SK-N-SH treated with all-trans-retinoic acid at 6 μM for 48 hours (cell line): ENCODE measurements at regions not wholly inside any gene's neighbourhood (a gene's known extent, or its start where the extent isn't known, plus 50 kb on each side); places are given as distances from the start of the nearest gene placed in this dataset.

Experiments used
- PPARA ChIP-seq: fragments of 250-450 bp; sonication (Bioruptor Pico); IDR thresholded peaks from 2 replicates; pipeline ENCODE4 v1.5.0; 2020; ENCODE audit warnings: mild to moderate bottlenecking, borderline replicate concordance
- RARB ChIP-seq: fragments of 250-450 bp; sonication (Bioruptor Pico); IDR thresholded peaks from 2 replicates; pipeline ENCODE4 v1.8.0; 2021; ENCODE audit warnings: mild to moderate bottlenecking, moderate library complexity
- ZNF70 ChIP-seq: fragments of 450-650 bp; formaldehyde crosslinking; IDR thresholded peaks from 2 replicates; pipeline ENCODE4 v1.5.0; 2020; ENCODE audit warnings: mild to moderate bottlenecking, moderate library complexity

DNA sequence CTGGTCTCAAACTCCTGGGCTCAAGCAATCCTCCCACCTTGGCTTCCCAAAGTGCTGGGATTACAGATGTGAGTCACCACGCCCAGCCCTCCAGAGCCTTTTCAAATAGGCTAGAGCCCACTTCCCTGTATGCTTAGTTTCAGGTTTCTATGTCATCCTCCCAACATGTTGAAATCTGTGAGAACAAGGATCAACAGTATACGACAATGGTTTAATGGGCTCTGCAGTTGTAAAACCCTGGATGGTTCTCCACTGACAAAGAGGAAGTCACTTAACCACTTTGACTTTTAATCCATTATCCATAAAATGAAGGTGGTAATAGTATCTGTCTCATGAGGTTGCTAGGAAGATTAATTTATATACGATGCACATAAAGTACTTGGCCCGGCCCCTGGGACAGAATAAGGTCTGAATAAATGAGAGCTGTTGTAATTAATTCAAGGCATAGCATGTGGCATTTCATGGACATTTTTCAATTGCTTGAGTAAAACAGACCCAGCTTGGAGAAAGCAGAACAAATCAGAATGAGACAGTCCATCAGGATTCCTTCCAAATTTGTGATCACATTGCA is 113.9 kb upstream of the ZNF648 start:
- TF ChIP-seq ZNF70 (CRISPR knock-in tag): no peak
- no peak for TF ChIP-seq RARB
- TF ChIP-seq PPARA (CRISPR knock-in tag): no peak
